ENCODE measurements at regions not wholly inside any gene's neighbourhood (a gene's known extent, or its start where the extent isn't known, plus 50 kb on each side); places are given as distances from the start of the nearest gene placed in this dataset.

DNA sequence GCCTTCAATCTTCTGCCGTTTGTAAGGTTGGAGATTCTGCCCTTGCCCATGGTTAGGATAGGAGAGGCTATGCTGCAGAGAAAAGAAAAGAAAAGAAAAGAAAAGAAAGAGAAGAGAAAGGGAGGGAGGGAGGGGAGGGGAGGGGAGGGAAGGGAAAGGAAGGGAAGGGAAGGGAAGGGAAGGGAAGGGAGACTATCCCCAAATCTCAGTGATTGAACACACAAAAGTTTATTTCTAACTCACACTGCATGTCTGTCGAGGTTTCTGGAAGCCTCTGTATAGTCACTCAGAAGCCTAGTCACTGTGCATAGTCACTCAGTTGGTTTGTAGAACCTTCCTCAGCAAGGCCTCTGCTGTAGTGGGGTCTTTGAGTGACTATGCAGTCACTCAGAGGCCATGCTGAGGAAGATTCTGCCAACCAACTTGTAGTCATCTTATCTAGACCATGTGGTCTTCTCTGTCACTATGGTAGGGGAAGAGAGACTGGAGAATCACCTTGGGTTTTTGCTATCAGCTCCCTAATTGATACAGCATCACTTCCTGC, 52.3 kb upstream of the ABCC9 start:
- DNase-seq: no peak

- peak; percentile 23 for DNase-seq
Observed at GRCh38 chr12:21992823-21993222, 51.6 kb upstream of the ABCC9 start.

GRCh38 chr12:21991526-21991925, 50.3 kb upstream of the ABCC9 start:
- no peak for DNase-seq
